IMR-90 (cell line): ENCODE measurements at regions not wholly inside any gene's neighbourhood (a gene's known extent, or its start where the extent isn't known, plus 50 kb on each side); places are given as distances from the start of the nearest gene placed in this dataset.

ENCODE experiments used
- ATAC-seq: fragments of 200-7000 bp; cut with Tn5 transposase; 2 replicates; pipeline ENCODE4 v1.9.1; 2020; ENCODE audit warnings: low read depth, mild to moderate bottlenecking, moderate library complexity
- BruUV-seq: library from RNA; stranded (reverse); fragments of 400-500 nt; replicated peaks from 2 replicates; lab custom pipeline; 2021; lab: Mats Ljungman, UMichigan
- CTCF ChIA-PET: fragments of 300-600 bp; formaldehyde crosslinking; extraction: SDS; loops from one replicate; lab custom pipeline; 2021; ENCODE audit warnings: antibody characterized with exemption; lab: Yijun Ruan, JAX
- POLR2A ChIA-PET: fragments of 300-600 bp; sonication (Branson Sonifier 250); formaldehyde crosslinking; loops from one replicate; lab custom pipeline; 2022; ENCODE audit warnings: antibody characterized with exemption; ENCODE audit not compliant: unreplicated experiment; lab: Charles Lee
- DNase-seq: peaks from one replicate; pipeline ENCODE4 v3.0.0; 2013
- H2AFZ ChIP-seq: replicated peaks from 2 replicates; pipeline ENCODE3; 2013; ENCODE audit warnings: low read length, mild to moderate bottlenecking; ENCODE audit not compliant: poor library complexity
- H2AK5ac ChIP-seq: 2 replicates; pipeline ENCODE4 v1.6.1; 2013; ENCODE audit warnings: low read depth, low read length, inconsistent platforms
- H2AK9ac ChIP-seq: replicated peaks from 2 replicates; pipeline ENCODE3; 2013; ENCODE audit warnings: mild to moderate bottlenecking, low read depth, low read length, moderate library complexity; ENCODE audit not compliant: poor library complexity
- H2BK120ac ChIP-seq: 2 replicates; pipeline ENCODE4 v1.6.1; 2013; ENCODE audit warnings: low read depth, low read length, inconsistent platforms
- H2BK15ac ChIP-seq: 3 replicates; pipeline ENCODE4 v1.6.1; 2013; ENCODE audit warnings: low read depth, low read length, inconsistent platforms
- H2BK20ac ChIP-seq: 2 replicates; pipeline ENCODE4 v1.6.1; 2013; ENCODE audit warnings: low read depth, mild to moderate bottlenecking, inconsistent platforms, low read length, moderate library complexity
- H2BK5ac ChIP-seq: 2 replicates; pipeline ENCODE4 v1.6.1; 2013; ENCODE audit warnings: mild to moderate bottlenecking, low read depth, low read length, inconsistent platforms; ENCODE audit not compliant: poor library complexity, severe bottlenecking
- H3K14ac ChIP-seq: replicated peaks from 2 replicates; pipeline ENCODE4 v1.6.1; 2013; ENCODE audit warnings: low read depth, low read length, inconsistent platforms
- H3K18ac ChIP-seq: 2 replicates; pipeline ENCODE4 v1.6.1; 2013; ENCODE audit warnings: low read depth, low read length, control low read depth
- H3K23ac ChIP-seq: 2 replicates; pipeline ENCODE4 v1.6.1; 2013; ENCODE audit warnings: low read depth, low read length, inconsistent platforms
- H3K27ac ChIP-seq: 2 replicates; pipeline ENCODE4 v1.5.1; 2013; ENCODE audit warnings: mild to moderate bottlenecking, control low read depth, low read length; ENCODE audit not compliant: insufficient read depth
- H3K27me3 ChIP-seq: 2 replicates; pipeline ENCODE4 v1.6.1; 2013; ENCODE audit warnings: low read length; ENCODE audit not compliant: control insufficient read depth, insufficient read depth
- H3K36me3 ChIP-seq: 2 replicates; pipeline ENCODE4 v1.6.1; 2013; ENCODE audit warnings: low read length, mixed read lengths; ENCODE audit not compliant: control insufficient read depth, insufficient read depth
- H3K4ac ChIP-seq: 2 replicates; pipeline ENCODE4 v1.6.1; 2013; ENCODE audit warnings: low read depth, low read length, inconsistent platforms
- H3K4me1 ChIP-seq: 2 replicates; pipeline ENCODE4 v1.6.1; 2013; ENCODE audit warnings: low read length, mixed read lengths; ENCODE audit not compliant: control insufficient read depth, insufficient read depth
- H3K4me2 ChIP-seq: 2 replicates; pipeline ENCODE4 v1.6.1; 2013; ENCODE audit warnings: low read depth, mild to moderate bottlenecking, control low read depth, low read length, moderate library complexity
- H3K4me3 ChIP-seq: 2 replicates; pipeline ENCODE4 v1.5.1; 2013; ENCODE audit warnings: low read depth, mild to moderate bottlenecking, control low read depth, low read length, moderate library complexity; ENCODE audit not compliant: insufficient read depth
- H3K56ac ChIP-seq: 2 replicates; pipeline ENCODE4 v1.6.1; 2013; ENCODE audit warnings: low read length, inconsistent platforms; ENCODE audit not compliant: insufficient read depth; ENCODE audit errors: extremely low read depth
- H3K79me1 ChIP-seq, 2 experiments: 2 replicates each; pipeline ENCODE4 v1.6.1; 2013; ENCODE audit warnings: low read length in 2 of 2, inconsistent platforms in 1 of 2, low read depth in 1 of 2
- H3K9ac ChIP-seq: 2 replicates; pipeline ENCODE4 v1.6.1; 2013; ENCODE audit warnings: low read depth, low read length, control low read depth
- H3K9me1 ChIP-seq: 2 replicates; pipeline ENCODE4 v1.6.1; 2013; ENCODE audit warnings: low read length, inconsistent platforms; ENCODE audit not compliant: insufficient read depth
- H3K9me3 ChIP-seq: 2 replicates; pipeline ENCODE4 v1.6.1; 2013; ENCODE audit warnings: low read length; ENCODE audit not compliant: control insufficient read depth, insufficient read depth
- H4K20me1 ChIP-seq: 2 replicates; pipeline ENCODE4 v1.6.1; 2013; ENCODE audit warnings: low read length, inconsistent platforms; ENCODE audit not compliant: insufficient read depth
- H4K5ac ChIP-seq: 2 replicates; pipeline ENCODE4 v1.6.1; 2013; ENCODE audit warnings: mild to moderate bottlenecking, low read depth, low read length, control low read depth
- H4K8ac ChIP-seq, 2 experiments: 2 replicates each; pipeline ENCODE4 v1.6.1; 2013; ENCODE audit warnings: low read depth in 2 of 2, low read length in 2 of 2, control low read depth in 1 of 2, inconsistent platforms in 1 of 2
- H4K91ac ChIP-seq: 2 replicates; pipeline ENCODE4 v1.6.1; 2013; ENCODE audit warnings: low read depth, low read length, inconsistent platforms; ENCODE audit not compliant: insufficient read depth
- BHLHE40 ChIP-seq: fragments of 150-350 bp; IDR thresholded peaks from 2 replicates; pipeline ENCODE4 v1.6.1; 2016; ENCODE audit warnings: mild to moderate bottlenecking, low read depth, low read length
- FOS ChIP-seq: fragments of 150-350 bp; IDR thresholded peaks from 2 replicates; pipeline ENCODE4 v1.6.1; 2016; ENCODE audit warnings: low read depth, low read length
- MAZ ChIP-seq: IDR thresholded peaks from 2 replicates; pipeline ENCODE4 v1.6.1; 2012; ENCODE audit warnings: low read depth, mild to moderate bottlenecking, low read length, improper control_type of control experiment, moderate library complexity, borderline replicate concordance
- NFE2L2 ChIP-seq: fragments of 150-350 bp; IDR thresholded peaks from 2 replicates; pipeline ENCODE4 v1.6.1; 2016; ENCODE audit warnings: low read depth, mild to moderate bottlenecking, low read length
- POLR2A ChIP-seq: IDR thresholded peaks from 2 replicates; pipeline ENCODE4 v1.6.1; 2012; ENCODE audit warnings: mild to moderate bottlenecking, low read depth, low read length
- RCOR1 ChIP-seq: IDR thresholded peaks from 2 replicates; pipeline ENCODE4 v1.6.1; 2012; ENCODE audit warnings: mild to moderate bottlenecking, low read length, improper control_type of control experiment; ENCODE audit not compliant: insufficient replicate concordance
- WGBS, 2 experiments: methylation state at CpG; one replicate each; pipeline versions ENCODE4 v1.1.5 to v1.1.7; 2013; ENCODE audit warnings: missing lambda C conversion rate in 2 of 2; ENCODE audit not compliant: insufficient read length in 1 of 2; ENCODE audit errors: extremely low coverage in 2 of 2; 5-methylcytosine and 5-hydroxymethylcytosine counted together
- dilution Hi-C: fragments of 300-500 bp; cut with HindIII; formaldehyde crosslinking; loops from one replicate; pipeline ENCODE4 v1.14.3; 2018; ENCODE audit warnings: low sequenced_read_pairs; ENCODE audit not compliant: unreplicated experiment
- in situ Hi-C: fragments of 300-500 bp; cut with MboI; formaldehyde crosslinking; loops from 3 replicates; pipeline ENCODE4 v1.14.3; 2019; ENCODE audit warnings: low sequenced_read_pairs, inconsistent platforms, mixed read lengths
- intact Hi-C: fragments of 100-400 bp; cut with micrococcal nuclease; formaldehyde crosslinking; loops from 2 replicates; pipeline ENCODE4 v1.10.0; 2022
- TF ChIP-seq, protein P1 (sequence below): fragments of 150-350 bp; IDR thresholded peaks from 2 replicates; pipeline ENCODE4 v1.6.1; 2016; ENCODE audit warnings: low read depth, mild to moderate bottlenecking, low read length, moderate library complexity, borderline replicate concordance
- TF ChIP-seq, protein P2 (sequence below): conservative IDR thresholded peaks from 2 replicates; pipeline ENCODE4 v1.5.1; 2012; ENCODE audit warnings: mild to moderate bottlenecking, low read depth, low read length, improper control_type of control experiment

DNA sequence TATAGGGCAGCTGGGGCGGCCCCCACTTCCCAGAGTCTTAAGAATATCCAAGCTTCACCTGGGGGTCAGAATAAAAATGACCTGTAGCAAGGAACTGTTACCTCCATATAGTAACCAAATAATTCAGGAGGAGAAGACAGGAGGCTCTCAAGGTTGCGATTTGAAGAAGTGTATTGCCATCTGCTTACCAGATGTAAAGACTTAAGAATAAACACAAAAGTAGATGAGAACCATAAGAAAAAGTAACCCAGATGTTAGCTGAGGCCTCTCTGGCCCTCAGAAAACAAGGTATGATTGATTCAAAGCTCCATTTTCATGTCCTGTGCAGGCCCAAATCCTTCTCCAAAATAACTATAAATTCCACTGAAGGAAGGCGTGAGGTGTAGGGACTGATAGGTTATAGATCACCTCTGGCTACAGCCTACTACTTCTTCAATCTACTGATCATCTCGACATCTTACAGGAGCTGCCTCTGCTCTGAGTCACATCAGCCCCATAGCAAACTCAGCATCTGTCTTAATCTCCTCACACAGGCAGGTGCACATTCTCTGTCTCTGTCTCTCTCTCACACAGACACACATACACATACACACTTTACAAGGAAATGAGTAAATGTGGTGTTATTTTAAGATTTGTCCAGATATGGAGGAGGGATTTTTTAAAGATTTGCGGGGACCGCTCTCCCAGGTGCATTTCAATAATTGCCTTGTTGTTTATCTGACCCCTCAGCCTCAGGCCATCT lies 193.9 kb upstream of the EDNRA start:
- Histone ChIP-seq H3K18ac (no peak overlapping the region), H3K23ac (no peak overlapping the region), H3K9me3 (no peaks in the 10 kb centered on the region), H2AK5ac (no peak overlapping the region), H2AK9ac (no peak overlapping the region), H3K27ac (no peak overlapping the region), H3K4me3 (no peak overlapping the region), H3K4ac (no peak overlapping the region), H3K14ac (no peak overlapping the region), H3K4me1 (no peaks in the 10 kb centered on the region), H2AFZ (no peak overlapping the region), H2BK120ac (no peak overlapping the region), H2BK5ac (no peak overlapping the region), H3K27me3 (no peaks in the 10 kb centered on the region), H4K91ac (no peak overlapping the region), H3K79me1 (no peaks in the 10 kb centered on the region), H3K36me3 (no peaks in the 10 kb centered on the region), H3K9ac (no peak overlapping the region), H4K5ac (no peak overlapping the region), H2BK20ac (no peak overlapping the region), H4K20me1 (no peaks in the 10 kb centered on the region), H3K4me2 (no peak overlapping the region), H4K8ac (no peak overlapping the region), H2BK15ac (no peak overlapping the region), H3K56ac (no peak overlapping the region), H3K9me1 (no peaks in the 10 kb centered on the region)
- WGBS, 2 experiments: 80% methylated on average over 1 of the region's 6 CpGs; no CpG with 5 or more reads in 1 of the 2 experiments
- dilution Hi-C loops (no loop called here), intact Hi-C loops (no loop called here), in situ Hi-C loops (no loop called here)
- TF ChIP-seq POLR2A: no peak
- no peak for TF ChIP-seq RCOR1
- no peak for TF ChIP-seq BHLHE40
- TF ChIP-seq NFE2L2: no peak
- TF ChIP-seq, protein P1, sequence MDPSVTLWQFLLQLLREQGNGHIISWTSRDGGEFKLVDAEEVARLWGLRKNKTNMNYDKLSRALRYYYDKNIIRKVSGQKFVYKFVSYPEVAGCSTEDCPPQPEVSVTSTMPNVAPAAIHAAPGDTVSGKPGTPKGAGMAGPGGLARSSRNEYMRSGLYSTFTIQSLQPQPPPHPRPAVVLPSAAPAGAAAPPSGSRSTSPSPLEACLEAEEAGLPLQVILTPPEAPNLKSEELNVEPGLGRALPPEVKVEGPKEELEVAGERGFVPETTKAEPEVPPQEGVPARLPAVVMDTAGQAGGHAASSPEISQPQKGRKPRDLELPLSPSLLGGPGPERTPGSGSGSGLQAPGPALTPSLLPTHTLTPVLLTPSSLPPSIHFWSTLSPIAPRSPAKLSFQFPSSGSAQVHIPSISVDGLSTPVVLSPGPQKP: no peak
- no peak for TF ChIP-seq FOS
- TF ChIP-seq MAZ: no peak
- TF ChIP-seq, protein P2, sequence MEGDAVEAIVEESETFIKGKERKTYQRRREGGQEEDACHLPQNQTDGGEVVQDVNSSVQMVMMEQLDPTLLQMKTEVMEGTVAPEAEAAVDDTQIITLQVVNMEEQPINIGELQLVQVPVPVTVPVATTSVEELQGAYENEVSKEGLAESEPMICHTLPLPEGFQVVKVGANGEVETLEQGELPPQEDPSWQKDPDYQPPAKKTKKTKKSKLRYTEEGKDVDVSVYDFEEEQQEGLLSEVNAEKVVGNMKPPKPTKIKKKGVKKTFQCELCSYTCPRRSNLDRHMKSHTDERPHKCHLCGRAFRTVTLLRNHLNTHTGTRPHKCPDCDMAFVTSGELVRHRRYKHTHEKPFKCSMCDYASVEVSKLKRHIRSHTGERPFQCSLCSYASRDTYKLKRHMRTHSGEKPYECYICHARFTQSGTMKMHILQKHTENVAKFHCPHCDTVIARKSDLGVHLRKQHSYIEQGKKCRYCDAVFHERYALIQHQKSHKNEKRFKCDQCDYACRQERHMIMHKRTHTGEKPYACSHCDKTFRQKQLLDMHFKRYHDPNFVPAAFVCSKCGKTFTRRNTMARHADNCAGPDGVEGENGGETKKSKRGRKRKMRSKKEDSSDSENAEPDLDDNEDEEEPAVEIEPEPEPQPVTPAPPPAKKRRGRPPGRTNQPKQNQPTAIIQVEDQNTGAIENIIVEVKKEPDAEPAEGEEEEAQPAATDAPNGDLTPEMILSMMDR: no peak
- BruUV-seq: no TSS peak
- ATAC-seq: no peak
- DNase-seq: peak; percentile 32
- ChIA-PET CTCF (no interaction called here), POLR2A (no interaction called here)
